HEK293 (cell line): ENCODE measurements at regions not wholly inside any gene's neighbourhood (a gene's known extent, or its start where the extent isn't known, plus 50 kb on each side); places are given as distances from the start of the nearest gene placed in this dataset.
"Not testable (repeated sequence)": the region's sequence is repeated elsewhere in the genome, so short reads cannot be mapped to it uniquely, and the experiment has no call there.

Experiments
- CTCF ChIA-PET: fragments of 350-600 bp; formaldehyde crosslinking; extraction: SDS; loops from one replicate; lab custom pipeline; 2021; ENCODE audit warnings: antibody characterized with exemption; lab: Yijun Ruan, JAX
- POLR2A ChIA-PET: fragments of 300-600 bp; formaldehyde crosslinking; extraction: SDS; loops from one replicate; lab custom pipeline; 2020; ENCODE audit warnings: antibody characterized with exemption, inconsistent platforms; lab: Yijun Ruan, JAX
- H3K27ac ChIP-seq: fragments of 200-500 bp; sonication (Bioruptor generic); 2 replicates; pipeline ENCODE4 v1.5.1; 2014; ENCODE audit warnings: low read depth, low read length, control low read depth, inconsistent platforms; ENCODE audit errors: extremely low read depth
- H3K36me3 ChIP-seq, 2 experiments: fragments of 200-500 bp in 1 of 2; sonication (Bioruptor generic) in 1 of 2; 1 replicate in 1 of 2; 2 replicates in 1 of 2; pipeline ENCODE4 v1.5.1; 2014 to 2017; ENCODE audit warnings: inconsistent platforms in 2 of 2, low read length in 2 of 2; ENCODE audit not compliant: control insufficient read depth in 2 of 2, insufficient read depth in 1 of 2
- H3K4me1 ChIP-seq: fragments of 200-500 bp; sonication (Bioruptor generic); 2 replicates; pipeline ENCODE4 v1.5.1; 2014; ENCODE audit warnings: mild to moderate bottlenecking, low read length, inconsistent platforms; ENCODE audit not compliant: control insufficient read depth, insufficient read depth
- H3K4me3 ChIP-seq: 2 replicates; pipeline ENCODE4 v1.5.1; 2011; ENCODE audit warnings: low read depth, mild to moderate bottlenecking, control low read depth, low read length, moderate library complexity
- H3K9me3 ChIP-seq: fragments of 200-500 bp; sonication (Bioruptor generic); 2 replicates; pipeline ENCODE4 v1.5.1; 2014; ENCODE audit warnings: low read depth, low read length, inconsistent platforms; ENCODE audit not compliant: control insufficient read depth, insufficient read depth
- BCL11A ChIP-seq: fragments of 450-650 bp; formaldehyde crosslinking; IDR thresholded peaks from 2 replicates; pipeline ENCODE4 v1.5.1; 2016; ENCODE audit warnings: low read depth, missing biosample characterization, missing genetic modification characterization
- BCL11B ChIP-seq: fragments of 450-650 bp; formaldehyde crosslinking; IDR thresholded peaks from 2 replicates; pipeline ENCODE4 v1.5.1; 2016; ENCODE audit warnings: low read depth, missing biosample characterization, missing genetic modification characterization
- EGR2 ChIP-seq: fragments of 450-650 bp; formaldehyde crosslinking; IDR thresholded peaks from 2 replicates; pipeline ENCODE4 v1.5.1; 2016; ENCODE audit warnings: low read depth, missing biosample characterization, missing genetic modification characterization
- HOXD13 ChIP-seq: sonication (generic); formaldehyde crosslinking; IDR thresholded peaks from 2 replicates; pipeline ENCODE4 v1.8.0; 2022; ENCODE audit warnings: missing genetic modification reagents, borderline replicate concordance
- SCRT2 ChIP-seq: fragments of 450-650 bp; formaldehyde crosslinking; IDR thresholded peaks from 2 replicates; pipeline ENCODE4 v1.5.1; 2016; ENCODE audit warnings: missing biosample characterization, missing genetic modification characterization
- ZBTB17 ChIP-seq: fragments of 450-650 bp; formaldehyde crosslinking; IDR thresholded peaks from 2 replicates; pipeline ENCODE4 v1.5.1; 2016; ENCODE audit warnings: missing biosample characterization, missing genetic modification characterization
- ZFHX2 ChIP-seq: fragments of 450-650 bp; formaldehyde crosslinking; conservative IDR thresholded peaks from 2 replicates; pipeline ENCODE4 v1.5.1; 2016; ENCODE audit warnings: missing biosample characterization, missing genetic modification characterization
- ZFP41 ChIP-seq: fragments of 450-650 bp; formaldehyde crosslinking; IDR thresholded peaks from 2 replicates; pipeline ENCODE4 v1.5.1; 2016; ENCODE audit warnings: missing biosample characterization, missing genetic modification characterization, borderline replicate concordance
- ZNF138 ChIP-seq: fragments of 450-650 bp; formaldehyde crosslinking; IDR thresholded peaks from 2 replicates; pipeline ENCODE4 v1.5.1; 2016; ENCODE audit warnings: missing biosample characterization, missing genetic modification characterization, borderline replicate concordance
- ZNF24 ChIP-seq: fragments of 450-650 bp; formaldehyde crosslinking; IDR thresholded peaks from 2 replicates; pipeline ENCODE4 v1.5.1; 2016; ENCODE audit warnings: missing biosample characterization, missing genetic modification characterization
- ZNF362 ChIP-seq: fragments of 450-650 bp; formaldehyde crosslinking; IDR thresholded peaks from 2 replicates; pipeline ENCODE4 v1.5.1; 2016; ENCODE audit warnings: missing biosample characterization, missing genetic modification characterization
- ZNF549 ChIP-seq: fragments of 450-650 bp; IDR thresholded peaks from 2 replicates; pipeline ENCODE4 v1.5.1; 2018; ENCODE audit warnings: missing biosample characterization, missing genetic modification characterization, mild to moderate bottlenecking, inconsistent platforms, moderate library complexity
- ZNF621 ChIP-seq: fragments of 450-650 bp; formaldehyde crosslinking; IDR thresholded peaks from 2 replicates; pipeline ENCODE4 v1.5.1; 2017; ENCODE audit warnings: missing biosample characterization, missing genetic modification characterization
- ZNF701 ChIP-seq: fragments of 450-650 bp; formaldehyde crosslinking; IDR thresholded peaks from 2 replicates; pipeline ENCODE4 v1.5.1; 2016; ENCODE audit warnings: missing biosample characterization, missing genetic modification characterization
- ZNF76 ChIP-seq: fragments of 450-650 bp; formaldehyde crosslinking; IDR thresholded peaks from 2 replicates; pipeline ENCODE4; 2016; ENCODE audit warnings: low read depth, missing biosample characterization, missing genetic modification characterization, borderline replicate concordance
- TF ChIP-seq, protein P1 (sequence below): fragments of 450-650 bp; formaldehyde crosslinking; conservative IDR thresholded peaks from 2 replicates; pipeline ENCODE4 v1.5.1; 2016; ENCODE audit warnings: low read depth, missing biosample characterization, missing genetic modification characterization

GRCh38 chr12:46536316-46536715, 163.7 kb upstream of the SLC38A2 start:
- H3K9me3 ChIP-seq, CTCF ChIA-PET, POLR2A ChIA-PET, H3K4me1 ChIP-seq, H3K27ac ChIP-seq, H3K36me3 ChIP-seq, H3K4me3 ChIP-seq: not testable (repeated sequence)
- peak; percentile 53; the same call in 1 of the 2 replicates for TF ChIP-seq EGR2 (tag by site-specific recombination)
- peak; percentile 49 for TF ChIP-seq ZFHX2 (tag by site-specific recombination)

DNA sequence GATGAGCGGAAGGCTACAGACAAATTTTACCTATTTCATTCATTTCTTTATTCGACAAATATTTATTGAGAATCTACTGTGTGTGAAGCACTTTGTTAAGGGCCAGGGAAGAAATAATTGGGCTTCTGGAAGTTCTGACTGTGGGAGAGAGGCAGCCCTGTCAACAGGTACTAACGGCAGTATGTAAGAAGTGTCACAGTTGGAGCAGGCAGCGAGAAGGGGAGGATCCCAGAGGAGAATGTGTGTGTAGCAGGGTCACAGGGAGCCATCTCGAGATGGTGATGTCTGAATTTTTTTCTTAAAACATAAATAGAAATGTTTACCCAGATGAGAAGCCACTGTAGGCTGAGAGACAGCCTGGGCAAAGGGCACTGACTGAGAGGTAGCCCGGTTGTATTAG, 163.3 kb upstream of the SLC38A2 start:
- no peak overlapping the region for H3K27ac ChIP-seq
- no peaks in the 10 kb centered on the region for H3K36me3 ChIP-seq
- no peaks in the 10 kb centered on the region for H3K4me1 ChIP-seq
- H3K9me3 ChIP-seq, result no peaks in the 10 kb centered on the region
- CTCF ChIA-PET, result no interaction called here
- TF ChIP-seq SCRT2 (tag by site-specific recombination) (peak; percentile 41), ZNF138 (no peak)
- TF ChIP-seq, all 188 proteins: peak for 1
- H3K4me3 ChIP-seq, result no peak overlapping the region
- POLR2A ChIA-PET, result no interaction called here

DNA sequence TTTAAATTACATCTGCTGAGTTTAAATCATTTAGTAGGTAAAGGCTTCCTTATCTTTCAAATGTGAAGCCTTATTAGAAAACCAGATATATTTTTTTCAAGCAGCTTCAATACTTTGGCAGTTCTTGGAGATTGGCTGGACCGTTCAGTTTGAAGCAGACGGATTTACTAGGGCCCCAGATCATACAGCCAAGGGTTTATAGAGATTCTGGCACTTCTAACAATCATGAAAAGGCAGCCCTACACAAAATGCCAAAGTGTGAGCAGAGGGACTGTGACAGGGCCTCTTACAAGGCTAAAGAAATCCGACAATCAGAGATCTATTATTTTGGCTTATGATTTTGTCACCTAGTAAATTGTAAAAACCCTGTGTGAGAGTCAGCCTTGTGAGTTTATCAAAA, 162.8 kb upstream of the SLC38A2 start:
- ChIA-PET CTCF (interaction anchor here (0.6 kb wide), 2 partner anchors 14 to 381 kb away, joined by 3 read pairs; no protein-coding TSS in a partner anchor), POLR2A (interaction anchor here (0.5 kb wide), 1 partner anchor 14 kb away, joined by 3 read pairs; no protein-coding TSS in a partner anchor)
- Histone ChIP-seq H3K9me3 (no peaks in the 10 kb centered on the region), H3K36me3 (no peaks in the 10 kb centered on the region), H3K27ac (no peak overlapping the region), H3K4me1 (no peaks in the 10 kb centered on the region), H3K4me3 (no peak overlapping the region)
- TF ChIP-seq ZNF76 (tag by site-specific recombination) (no peak), ZBTB17 (tag by site-specific recombination) (0 out of 2 replicates have a peak, but pooled peaks have one; percentile 40), BCL11B (tag by site-specific recombination) (no peak), BCL11A (tag by site-specific recombination) (no peak), ZNF24 (tag by site-specific recombination) (no peak), ZNF621 (tag by site-specific recombination) (no peak)

DNA sequence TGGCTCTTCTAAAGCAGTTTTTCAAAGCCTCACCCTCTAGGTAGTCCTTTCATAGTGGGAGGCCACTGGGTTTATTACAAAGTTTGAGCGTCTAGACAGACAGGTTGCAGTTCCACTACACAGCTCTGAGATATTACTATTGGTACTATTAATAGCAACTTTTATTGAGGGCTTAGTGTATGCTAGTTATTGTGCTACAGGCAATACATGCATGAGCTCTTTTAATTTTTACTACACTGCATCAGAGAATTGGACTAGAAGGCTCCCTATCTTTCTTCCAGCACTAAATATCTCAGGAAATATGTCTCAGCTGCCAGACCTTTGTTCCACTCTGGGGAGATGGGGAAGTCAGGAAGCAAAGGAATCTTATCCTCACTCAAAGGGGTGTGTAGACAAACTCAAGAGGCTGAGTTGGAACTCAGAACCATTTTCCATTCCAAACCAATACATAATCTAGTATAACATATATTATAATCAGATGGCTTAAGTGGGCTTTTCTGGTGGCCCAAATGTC, 161.8 kb upstream of the SLC38A2 start:
- CTCF ChIA-PET, result no interaction called here
- Histone ChIP-seq H3K9me3 (no peaks in the 10 kb centered on the region), H3K27ac (no peak overlapping the region), H3K4me3 (no peak overlapping the region), H3K4me1 (no peaks in the 10 kb centered on the region), H3K36me3 (no peaks in the 10 kb centered on the region)
- POLR2A ChIA-PET, result no interaction called here
- no peak for TF ChIP-seq ZNF362
- no peak for TF ChIP-seq ZNF621 (tag by site-specific recombination)
- no peak for TF ChIP-seq ZNF549 (tag by site-specific recombination)
- TF ChIP-seq HOXD13 (CRISPR knock-in tag), result peak; percentile 78; the same call in 1 of the 2 replicates

- Histone ChIP-seq H3K36me3 (no peaks in the 10 kb centered on the region), H3K4me3 (no peak overlapping the region), H3K27ac (no peak overlapping the region), H3K9me3 (no peaks in the 10 kb centered on the region), H3K4me1 (no peaks in the 10 kb centered on the region)
- TF ChIP-seq ZNF701, result no peak
- peak; percentile 70 for TF ChIP-seq ZBTB17 (tag by site-specific recombination)
- TF ChIP-seq, protein P1, sequence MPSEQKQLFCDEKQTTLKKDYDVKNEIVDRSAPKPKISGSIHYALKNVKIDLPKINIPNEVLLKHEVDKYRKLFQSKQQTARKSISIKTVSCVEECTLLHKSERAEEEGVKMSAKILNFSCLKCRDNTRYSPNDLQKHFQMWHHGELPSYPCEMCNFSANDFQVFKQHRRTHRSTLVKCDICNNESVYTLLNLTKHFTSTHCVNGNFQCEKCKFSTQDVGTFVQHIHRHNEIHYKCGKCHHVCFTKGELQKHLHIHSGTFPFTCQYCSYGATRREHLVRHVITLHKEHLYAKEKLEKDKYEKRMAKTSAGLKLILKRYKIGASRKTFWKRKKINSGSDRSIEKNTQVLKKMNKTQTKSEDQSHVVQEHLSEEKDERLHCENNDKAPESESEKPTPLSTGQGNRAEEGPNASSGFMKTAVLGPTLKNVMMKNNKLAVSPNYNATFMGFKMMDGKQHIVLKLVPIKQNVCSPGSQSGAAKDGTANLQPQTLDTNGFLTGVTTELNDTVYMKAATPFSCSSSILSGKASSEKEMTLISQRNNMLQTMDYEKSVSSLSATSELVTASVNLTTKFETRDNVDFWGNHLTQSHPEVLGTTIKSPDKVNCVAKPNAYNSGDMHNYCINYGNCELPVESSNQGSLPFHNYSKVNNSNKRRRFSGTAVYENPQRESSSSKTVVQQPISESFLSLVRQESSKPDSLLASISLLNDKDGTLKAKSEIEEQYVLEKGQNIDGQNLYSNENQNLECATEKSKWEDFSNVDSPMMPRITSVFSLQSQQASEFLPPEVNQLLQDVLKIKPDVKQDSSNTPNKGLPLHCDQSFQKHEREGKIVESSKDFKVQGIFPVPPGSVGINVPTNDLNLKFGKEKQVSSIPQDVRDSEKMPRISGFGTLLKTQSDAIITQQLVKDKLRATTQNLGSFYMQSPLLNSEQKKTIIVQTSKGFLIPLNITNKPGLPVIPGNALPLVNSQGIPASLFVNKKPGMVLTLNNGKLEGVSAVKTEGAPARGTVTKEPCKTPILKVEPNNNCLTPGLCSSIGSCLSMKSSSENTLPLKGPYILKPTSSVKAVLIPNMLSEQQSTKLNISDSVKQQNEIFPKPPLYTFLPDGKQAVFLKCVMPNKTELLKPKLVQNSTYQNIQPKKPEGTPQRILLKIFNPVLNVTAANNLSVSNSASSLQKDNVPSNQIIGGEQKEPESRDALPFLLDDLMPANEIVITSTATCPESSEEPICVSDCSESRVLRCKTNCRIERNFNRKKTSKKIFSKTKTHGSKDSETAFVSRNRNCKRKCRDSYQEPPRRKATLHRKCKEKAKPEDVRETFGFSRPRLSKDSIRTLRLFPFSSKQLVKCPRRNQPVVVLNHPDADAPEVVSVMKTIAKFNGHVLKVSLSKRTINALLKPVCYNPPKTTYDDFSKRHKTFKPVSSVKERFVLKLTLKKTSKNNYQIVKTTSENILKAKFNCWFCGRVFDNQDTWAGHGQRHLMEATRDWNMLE, result no peak
- no peak for TF ChIP-seq ZFP41
- CTCF ChIA-PET, result no interaction called here
- POLR2A ChIA-PET, result no interaction called here
Measured at GRCh38 chr12:46533723-46534122, 161.2 kb upstream of the SLC38A2 start.
